ENCODE measurements at regions not wholly inside any gene's neighbourhood (a gene's known extent, or its start where the extent isn't known, plus 50 kb on each side); places are given as distances from the start of the nearest gene placed in this dataset.

- TF ChIP-seq CTCF (IDR thresholded peaks at IDR 0.05; ENCODE audit: low read depth, low read length, missing input control), result no peak
- TF ChIP-seq ATF3 (IDR thresholded peaks at IDR 0.05), result no peak
Measured at GRCh38 chr12:43287706-43288383, 264.2 kb downstream of the ADAMTS20 start.

Measured in liver (tissue), 3 donors.